ENCODE measurements at regions not wholly inside any gene's neighbourhood (a gene's known extent, or its start where the extent isn't known, plus 50 kb on each side); places are given as distances from the start of the nearest gene placed in this dataset.

DNA sequence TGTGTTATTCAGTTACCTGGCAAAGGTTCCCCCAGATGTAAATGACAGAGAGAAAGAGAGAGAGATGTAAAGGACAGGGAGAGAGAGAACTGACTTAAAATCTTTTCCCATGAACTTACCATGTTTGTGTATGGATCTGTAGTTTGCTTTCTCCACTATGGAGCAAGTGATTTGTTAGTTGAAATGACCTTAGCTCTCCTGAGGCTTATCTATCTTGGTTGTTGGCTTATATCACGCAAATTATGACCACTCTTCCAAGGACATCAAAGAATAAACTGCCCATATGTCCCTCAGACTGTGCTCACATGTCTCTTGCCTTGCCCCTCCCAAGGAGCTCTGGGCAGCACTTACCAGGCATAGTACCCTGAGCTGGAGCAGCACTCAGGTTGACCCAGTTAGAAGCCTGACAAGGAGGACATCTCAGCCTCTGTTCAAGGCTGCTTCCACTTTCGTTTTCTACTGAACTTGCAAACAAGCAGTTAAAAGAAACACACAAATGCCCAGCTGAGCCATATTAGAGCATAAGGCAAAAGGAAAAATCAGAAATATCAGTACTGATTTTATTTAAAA is 95.3 kb upstream of the RCN1 start:
- H2AFZ ChIP-seq (ENCODE audit: low read depth): peak overlapping the region; percentile 53
- TF ChIP-seq, protein P1, sequence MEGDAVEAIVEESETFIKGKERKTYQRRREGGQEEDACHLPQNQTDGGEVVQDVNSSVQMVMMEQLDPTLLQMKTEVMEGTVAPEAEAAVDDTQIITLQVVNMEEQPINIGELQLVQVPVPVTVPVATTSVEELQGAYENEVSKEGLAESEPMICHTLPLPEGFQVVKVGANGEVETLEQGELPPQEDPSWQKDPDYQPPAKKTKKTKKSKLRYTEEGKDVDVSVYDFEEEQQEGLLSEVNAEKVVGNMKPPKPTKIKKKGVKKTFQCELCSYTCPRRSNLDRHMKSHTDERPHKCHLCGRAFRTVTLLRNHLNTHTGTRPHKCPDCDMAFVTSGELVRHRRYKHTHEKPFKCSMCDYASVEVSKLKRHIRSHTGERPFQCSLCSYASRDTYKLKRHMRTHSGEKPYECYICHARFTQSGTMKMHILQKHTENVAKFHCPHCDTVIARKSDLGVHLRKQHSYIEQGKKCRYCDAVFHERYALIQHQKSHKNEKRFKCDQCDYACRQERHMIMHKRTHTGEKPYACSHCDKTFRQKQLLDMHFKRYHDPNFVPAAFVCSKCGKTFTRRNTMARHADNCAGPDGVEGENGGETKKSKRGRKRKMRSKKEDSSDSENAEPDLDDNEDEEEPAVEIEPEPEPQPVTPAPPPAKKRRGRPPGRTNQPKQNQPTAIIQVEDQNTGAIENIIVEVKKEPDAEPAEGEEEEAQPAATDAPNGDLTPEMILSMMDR (conservative IDR thresholded peaks at IDR 0.05; ENCODE audit: low read depth, low read length): no peak
- no peak overlapping the region for H3K27ac ChIP-seq
- no peak overlapping the region for H3K9ac ChIP-seq
- H3K4me3 ChIP-seq (IDR thresholded peaks at IDR 0.05; ENCODE audit: insufficient read depth, low read depth, low read length): no peak overlapping the region
- no peaks in the 10 kb centered on the region for H3K36me3 ChIP-seq (ENCODE audit: insufficient read depth)
- peak overlapping the region; percentile 43 for H3K4me2 ChIP-seq
- H3K79me2 ChIP-seq (ENCODE audit: insufficient read depth, low read depth): no peaks in the 10 kb centered on the region
- H3K4me1 ChIP-seq (ENCODE audit: low read depth, poor library complexity, severe bottlenecking): peaks cover 14% of the 10 kb centered on the region
- H4K20me1 ChIP-seq (ENCODE audit: insufficient read depth): no peaks in the 10 kb centered on the region
- H3K27me3 ChIP-seq (ENCODE audit: insufficient read depth, low read depth): no peaks in the 10 kb centered on the region

DNA sequence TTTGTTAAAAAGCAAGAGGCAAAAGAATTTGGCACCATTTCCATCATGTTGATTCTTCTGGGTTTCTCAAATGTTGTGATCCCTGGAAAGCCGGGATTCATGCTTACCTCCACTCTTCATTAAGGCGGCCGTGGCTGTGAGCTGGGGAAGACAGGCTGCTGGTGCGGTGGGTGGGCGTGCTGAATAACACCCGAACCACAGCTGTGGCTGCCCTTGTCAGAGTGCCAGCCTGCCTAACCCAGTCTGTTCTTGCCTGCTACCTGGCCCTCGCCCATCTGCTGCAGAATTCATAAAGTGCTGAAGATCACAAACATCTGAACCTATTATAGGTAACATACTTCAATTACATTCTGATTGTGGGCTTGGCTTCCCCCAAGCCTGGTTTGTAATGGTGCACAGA is 95.8 kb upstream of the RCN1 start:
- H3K4me1 ChIP-seq (ENCODE audit: low read depth, poor library complexity, severe bottlenecking): peaks cover 14% of the 10 kb centered on the region
- no peak overlapping the region for H3K27ac ChIP-seq
- TF ChIP-seq, protein P1 (conservative IDR thresholded peaks at IDR 0.05; ENCODE audit: low read depth, low read length): no peak
- H3K79me2 ChIP-seq (ENCODE audit: insufficient read depth, low read depth): no peaks in the 10 kb centered on the region
- no peaks in the 10 kb centered on the region for H4K20me1 ChIP-seq (ENCODE audit: insufficient read depth)
- peak overlapping the region; percentile 53; the same call in 1 of the 2 replicates for H2AFZ ChIP-seq (ENCODE audit: low read depth)
- no peak overlapping the region for H3K4me2 ChIP-seq
- no peaks in the 10 kb centered on the region for H3K36me3 ChIP-seq (ENCODE audit: insufficient read depth)
- no peaks in the 10 kb centered on the region for H3K27me3 ChIP-seq (ENCODE audit: insufficient read depth, low read depth)
- H3K9ac ChIP-seq: no peak overlapping the region
- no peak overlapping the region for H3K4me3 ChIP-seq (IDR thresholded peaks at IDR 0.05; ENCODE audit: insufficient read depth, low read depth, low read length)

DNA sequence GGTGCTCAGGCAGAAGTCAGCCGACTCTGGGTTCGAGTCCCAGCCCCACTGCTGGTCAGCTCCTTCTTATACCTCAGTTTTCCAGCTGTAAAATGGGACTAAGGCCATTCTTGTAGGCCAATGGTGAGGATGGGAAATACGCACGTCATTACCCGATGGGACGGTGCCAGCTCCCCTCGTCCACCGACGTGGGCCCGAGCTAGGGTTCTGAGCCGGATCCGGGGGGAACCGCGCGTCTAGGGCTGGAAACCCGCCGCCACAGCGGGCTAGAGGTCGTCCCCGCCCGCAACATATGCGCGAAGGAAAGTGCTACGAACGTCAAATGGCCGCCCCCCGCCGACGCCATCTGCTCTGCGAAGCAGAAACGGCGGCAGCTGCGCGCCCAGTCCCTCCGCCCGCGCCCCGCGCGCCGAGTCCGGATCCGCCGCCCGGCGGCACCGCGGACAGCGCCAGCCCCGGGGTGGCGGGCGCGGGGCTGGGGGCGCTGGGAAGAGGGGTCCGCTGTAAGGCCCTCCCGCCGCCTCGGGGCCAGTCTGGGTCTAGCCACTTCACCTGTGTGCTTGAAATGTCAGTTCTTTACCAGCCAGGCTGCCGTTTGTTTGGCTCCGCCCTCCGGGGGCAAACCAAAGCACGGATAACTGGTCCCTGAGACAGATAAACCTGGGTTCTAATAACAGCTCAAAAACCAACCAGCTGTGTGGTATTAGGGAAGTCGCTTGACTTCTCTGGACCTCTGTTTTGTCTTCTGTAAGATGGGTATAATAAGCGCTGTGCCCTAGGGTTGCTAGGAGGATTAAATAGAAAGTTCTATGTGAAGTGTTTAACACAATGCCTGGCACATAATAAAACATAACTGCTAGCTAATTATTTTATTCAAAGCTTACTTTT is 103.5 kb upstream of the RCN1 start:
- Histone ChIP-seq H3K36me3 (ENCODE audit: insufficient read depth) (no peaks in the 10 kb centered on the region), H2AFZ (ENCODE audit: low read depth) (no peak overlapping the region), H3K4me1 (ENCODE audit: low read depth, poor library complexity, severe bottlenecking) (no peaks in the 10 kb centered on the region), H3K4me2 (no peak overlapping the region), H4K20me1 (ENCODE audit: insufficient read depth) (no peaks in the 10 kb centered on the region), H3K27ac (no peak overlapping the region), H3K4me3 (IDR thresholded peaks at IDR 0.05; ENCODE audit: insufficient read depth, low read depth, low read length) (no peak overlapping the region), H3K9ac (no peak overlapping the region), H3K27me3 (ENCODE audit: insufficient read depth, low read depth) (no peaks in the 10 kb centered on the region), H3K79me2 (ENCODE audit: insufficient read depth, low read depth) (no peaks in the 10 kb centered on the region)
- TF ChIP-seq, protein P1 (conservative IDR thresholded peaks at IDR 0.05; ENCODE audit: low read depth, low read length): no peak

DNA sequence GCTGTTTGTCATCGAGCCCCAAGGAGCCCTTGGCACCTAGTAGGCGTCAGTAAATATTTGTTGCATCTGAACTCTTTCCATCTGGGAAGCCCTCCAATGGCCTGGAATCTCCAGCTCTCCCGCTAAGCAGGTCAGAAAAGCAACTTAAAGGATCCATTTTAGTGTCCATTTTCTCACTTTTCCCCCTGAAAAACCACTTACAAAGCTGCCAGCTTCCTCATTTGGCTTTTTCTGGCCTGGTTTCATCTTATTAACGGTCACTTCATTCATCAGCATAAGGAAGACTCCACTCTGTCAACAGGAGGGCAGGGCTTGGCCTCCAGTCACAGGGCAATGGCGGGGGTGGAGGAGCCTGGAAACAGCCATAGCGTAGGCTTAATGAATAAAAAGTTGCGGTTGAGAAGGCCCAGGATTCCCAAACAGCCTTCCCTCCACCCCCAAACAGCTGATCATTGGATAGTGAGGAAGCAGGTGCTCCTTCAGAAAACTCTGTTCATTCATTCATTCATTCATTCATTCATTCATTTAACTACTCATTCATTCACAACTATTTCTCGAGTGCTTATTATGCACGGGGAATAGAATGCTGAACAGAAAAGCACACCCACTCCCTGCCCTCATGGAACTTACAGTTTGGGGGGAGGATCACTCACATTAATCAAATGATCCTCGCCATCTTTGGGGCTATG is 104.5 kb upstream of the RCN1 start:
- H3K36me3 ChIP-seq (ENCODE audit: insufficient read depth): no peaks in the 10 kb centered on the region
- H3K27ac ChIP-seq: no peak overlapping the region
- no peaks in the 10 kb centered on the region for H3K27me3 ChIP-seq (ENCODE audit: insufficient read depth, low read depth)
- no peak overlapping the region for H2AFZ ChIP-seq (ENCODE audit: low read depth)
- H3K4me3 ChIP-seq (IDR thresholded peaks at IDR 0.05; ENCODE audit: insufficient read depth, low read depth, low read length): no peak overlapping the region
- TF ChIP-seq, protein P1 (conservative IDR thresholded peaks at IDR 0.05; ENCODE audit: low read depth, low read length): no peak
- H3K4me2 ChIP-seq: no peak overlapping the region
- no peaks in the 10 kb centered on the region for H4K20me1 ChIP-seq (ENCODE audit: insufficient read depth)
- H3K79me2 ChIP-seq (ENCODE audit: insufficient read depth, low read depth): no peaks in the 10 kb centered on the region
- H3K4me1 ChIP-seq (ENCODE audit: low read depth, poor library complexity, severe bottlenecking): no peaks in the 10 kb centered on the region
- H3K9ac ChIP-seq: no peak overlapping the region

Data from KMS-11 (cell line).